ENCODE measurements at regions not wholly inside any gene's neighbourhood (a gene's known extent, or its start where the extent isn't known, plus 50 kb on each side); places are given as distances from the start of the nearest gene placed in this dataset.
A peak's percentile ranks its signal among the peaks of the same experiment; 100 is the strongest.

GRCh38 chr18:2381539-2381938 is 189.8 kb downstream of the METTL4 start:
- no peak for DNase-seq (ENCODE audit: low read depth)

GRCh38 chr18:2387588-2387987 is 183.7 kb downstream of the METTL4 start:
- DNase-seq (ENCODE audit: low read depth), result no peak

DNA sequence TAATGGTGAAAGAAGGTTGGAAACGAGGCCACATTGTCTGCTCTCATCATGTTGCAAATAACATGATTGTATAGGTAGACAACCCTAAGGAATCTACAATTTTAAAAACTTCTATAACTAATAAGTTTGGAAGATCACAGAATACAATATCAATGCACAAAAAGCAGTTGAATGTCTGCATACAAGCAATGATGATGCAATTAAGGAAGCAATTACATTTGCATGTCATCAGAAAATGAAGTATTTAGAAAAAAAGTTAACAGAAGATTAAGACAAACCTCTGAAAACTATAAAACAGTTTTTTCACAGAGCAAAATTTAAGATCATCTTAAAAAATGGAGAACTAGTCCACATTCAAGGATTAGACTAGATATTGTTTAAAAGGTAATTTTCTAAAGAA is 181.1 kb downstream of the METTL4 start:
- DNase-seq (ENCODE audit: low read depth), result no peak

- DNase-seq (ENCODE audit: low read depth), result no peak
Observed at GRCh38 chr18:2391470-2391869, 179.8 kb downstream of the METTL4 start.

DNA sequence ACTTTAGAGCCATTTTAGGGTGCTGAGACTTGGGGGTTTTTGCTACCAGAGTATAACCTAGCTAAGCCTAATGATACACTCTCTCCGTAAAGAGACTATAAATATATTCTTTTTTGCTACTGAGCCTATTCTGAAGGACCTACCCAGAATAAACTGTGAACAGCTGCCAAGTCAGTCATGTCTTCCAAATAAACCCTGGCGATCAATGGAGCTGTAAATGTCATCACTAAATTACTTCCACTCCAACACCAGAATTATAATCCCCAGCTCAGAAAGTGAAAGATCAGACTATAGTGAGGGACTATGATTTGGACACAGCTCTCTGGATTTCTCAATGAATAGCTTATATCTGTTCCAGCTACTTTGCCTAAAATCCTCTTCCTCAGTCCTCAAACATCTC is 178.9 kb downstream of the METTL4 start:
- no peak for DNase-seq (ENCODE audit: low read depth)

- no peak for DNase-seq (ENCODE audit: low read depth)
Observed at GRCh38 chr18:2394684-2395083, 176.6 kb downstream of the METTL4 start.

DNA sequence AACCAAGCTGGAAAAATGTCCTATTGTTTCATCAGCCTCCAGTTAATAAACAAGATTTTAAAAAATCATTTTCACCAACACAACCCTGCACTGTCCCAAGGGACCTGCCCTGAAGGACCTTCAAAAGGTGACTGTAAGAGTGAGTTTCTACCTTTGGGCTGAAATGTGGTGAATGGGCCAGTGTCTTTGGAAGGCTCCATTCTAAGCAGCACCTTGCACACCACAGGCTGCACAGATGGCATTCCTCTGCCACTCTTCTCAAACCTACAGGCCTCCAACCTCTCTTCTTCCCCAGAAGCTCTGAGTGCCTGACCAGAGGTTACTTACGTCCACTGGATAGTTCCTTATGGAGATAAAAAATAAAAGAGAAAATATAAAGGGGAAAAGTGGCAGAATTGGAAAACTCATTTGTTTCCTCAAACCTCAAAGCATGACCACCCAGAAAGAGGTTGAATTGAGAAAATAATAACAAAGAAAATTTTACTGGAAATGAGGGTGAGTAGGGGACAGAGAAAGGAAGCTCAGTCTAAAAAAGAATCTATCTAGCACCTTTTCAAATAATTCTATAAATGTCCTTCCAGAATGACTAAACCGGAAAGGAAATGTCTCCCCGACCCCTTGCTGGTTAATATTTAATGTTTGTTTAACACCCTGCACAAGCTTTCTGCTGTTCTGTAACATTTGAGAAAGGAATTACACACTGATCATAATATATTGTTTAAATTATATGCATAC is 175.7 kb downstream of the METTL4 start:
- no peak for DNase-seq (ENCODE audit: low read depth)

DNA sequence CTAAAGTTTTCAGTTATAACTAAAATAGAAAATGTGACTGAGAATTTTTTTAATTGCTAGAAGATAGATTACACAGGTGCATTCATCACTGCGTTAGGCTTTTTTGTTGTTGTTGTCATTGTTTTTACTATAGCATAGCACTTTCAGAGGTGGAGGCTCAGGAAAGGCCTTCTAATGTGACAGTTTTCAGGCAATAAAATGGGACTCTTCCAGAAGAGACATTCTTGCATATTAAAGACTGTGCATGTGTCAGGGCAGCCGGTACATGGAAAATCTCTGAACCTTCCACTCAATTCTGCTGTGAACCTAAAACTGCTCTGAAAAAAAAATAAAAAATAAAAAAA is 175.2 kb downstream of the METTL4 start:
- DNase-seq (ENCODE audit: low read depth), result no peak

DNA sequence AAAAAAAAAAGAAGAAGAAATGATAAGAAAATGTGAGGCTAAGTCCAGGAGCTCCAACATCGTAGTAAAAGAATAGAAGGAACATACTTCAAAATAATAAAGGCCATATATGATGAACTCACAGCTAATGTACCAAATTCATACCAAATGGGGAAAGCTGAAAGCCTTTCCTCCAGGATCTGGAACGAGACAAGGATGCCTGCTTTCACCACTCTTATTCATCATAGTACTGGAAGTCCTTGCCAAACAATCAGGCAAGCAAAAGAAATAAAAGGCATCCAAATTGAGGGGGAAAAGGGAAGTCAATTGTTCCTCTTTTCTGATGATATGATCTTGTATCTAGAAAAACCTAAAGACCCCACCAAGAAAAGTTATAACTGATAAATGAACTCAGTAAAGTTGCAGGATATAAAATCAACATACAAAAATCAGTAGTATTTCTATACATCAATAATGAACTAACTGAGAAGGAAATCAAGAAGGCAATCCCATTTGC is 170.6 kb downstream of the METTL4 start:
- no peak for DNase-seq (ENCODE audit: low read depth)

GRCh38 chr18:2402084-2402483 is 169.2 kb downstream of the METTL4 start:
- no peak for DNase-seq (ENCODE audit: low read depth)

- no peak for DNase-seq (ENCODE audit: low read depth)
Observed at GRCh38 chr18:2406544-2406943, 164.8 kb downstream of the METTL4 start.

- DNase-seq (ENCODE audit: low read depth), result no peak
Observed at GRCh38 chr18:2407961-2408360, 163.3 kb downstream of the METTL4 start.

GRCh38 chr18:2409906-2410305 is 161.4 kb downstream of the METTL4 start:
- DNase-seq (ENCODE audit: low read depth), result no peak

- DNase-seq (ENCODE audit: low read depth), result no peak
Observed at GRCh38 chr18:2410688-2411087, 160.6 kb downstream of the METTL4 start.

- peak; percentile 17 for DNase-seq (ENCODE audit: low read depth)
Observed at GRCh38 chr18:2411381-2411960, 159.8 kb downstream of the METTL4 start.

DNA sequence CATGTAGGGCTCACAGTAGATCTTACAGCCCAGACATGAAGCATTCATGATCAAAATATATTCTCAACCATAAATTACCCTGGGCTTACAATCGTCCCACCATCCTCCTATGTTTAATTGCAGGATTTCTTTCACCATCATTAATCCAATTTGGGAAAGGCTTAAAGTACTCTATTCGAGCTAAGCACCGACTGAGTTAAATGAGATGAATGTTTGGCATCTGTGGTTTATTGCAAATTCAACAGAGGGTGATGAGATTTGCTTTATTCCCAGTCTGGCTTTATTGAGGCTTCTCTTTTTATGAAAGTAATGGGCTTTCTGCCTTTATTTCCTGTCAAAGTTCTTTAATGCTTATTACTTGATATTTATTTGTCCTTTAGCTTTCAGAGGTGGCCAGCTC is 159.0 kb downstream of the METTL4 start:
- no peak for DNase-seq (ENCODE audit: low read depth)

- DNase-seq (ENCODE audit: low read depth), result no peak
Observed at GRCh38 chr18:2412996-2413751, 158.1 kb downstream of the METTL4 start.

DNA sequence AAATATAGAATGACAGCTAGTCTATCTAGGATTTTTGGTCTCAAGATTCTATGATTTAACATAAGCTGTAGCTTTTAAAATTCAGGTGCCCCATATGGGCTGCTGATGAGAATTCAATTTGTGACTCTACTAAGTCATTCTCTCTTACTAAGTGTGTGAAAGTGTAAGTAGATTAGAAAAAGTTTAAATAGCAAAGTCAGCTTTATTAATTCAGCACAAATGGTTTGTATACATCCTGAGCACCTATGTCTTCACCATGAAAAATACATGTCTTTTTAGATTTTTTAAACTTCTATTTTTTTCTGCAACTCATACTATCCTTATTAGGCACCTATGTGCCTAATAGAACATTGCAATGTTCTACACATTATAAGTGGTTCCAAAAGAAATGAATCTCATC is 157.1 kb downstream of the METTL4 start:
- DNase-seq (ENCODE audit: low read depth), result no peak

DNA sequence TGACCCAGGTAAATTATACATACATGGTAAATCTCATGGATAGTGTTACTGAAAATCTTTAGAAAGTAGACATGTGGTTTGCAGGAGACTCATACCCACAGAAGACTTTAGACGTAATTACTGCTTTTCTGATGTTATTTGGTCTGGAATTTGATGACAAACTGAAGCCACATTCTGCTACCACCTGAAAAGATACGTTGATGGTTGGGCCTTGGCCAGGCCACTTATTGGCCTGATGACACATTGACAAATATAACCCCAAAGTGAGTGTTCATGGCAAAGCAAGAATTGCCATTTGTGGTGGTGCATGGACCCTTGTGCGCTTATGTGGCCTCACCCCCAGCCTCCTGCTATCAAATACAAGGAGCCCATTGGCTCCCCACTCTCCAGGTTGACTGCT is 155.6 kb downstream of the METTL4 start:
- no peak for DNase-seq (ENCODE audit: low read depth)

DNA sequence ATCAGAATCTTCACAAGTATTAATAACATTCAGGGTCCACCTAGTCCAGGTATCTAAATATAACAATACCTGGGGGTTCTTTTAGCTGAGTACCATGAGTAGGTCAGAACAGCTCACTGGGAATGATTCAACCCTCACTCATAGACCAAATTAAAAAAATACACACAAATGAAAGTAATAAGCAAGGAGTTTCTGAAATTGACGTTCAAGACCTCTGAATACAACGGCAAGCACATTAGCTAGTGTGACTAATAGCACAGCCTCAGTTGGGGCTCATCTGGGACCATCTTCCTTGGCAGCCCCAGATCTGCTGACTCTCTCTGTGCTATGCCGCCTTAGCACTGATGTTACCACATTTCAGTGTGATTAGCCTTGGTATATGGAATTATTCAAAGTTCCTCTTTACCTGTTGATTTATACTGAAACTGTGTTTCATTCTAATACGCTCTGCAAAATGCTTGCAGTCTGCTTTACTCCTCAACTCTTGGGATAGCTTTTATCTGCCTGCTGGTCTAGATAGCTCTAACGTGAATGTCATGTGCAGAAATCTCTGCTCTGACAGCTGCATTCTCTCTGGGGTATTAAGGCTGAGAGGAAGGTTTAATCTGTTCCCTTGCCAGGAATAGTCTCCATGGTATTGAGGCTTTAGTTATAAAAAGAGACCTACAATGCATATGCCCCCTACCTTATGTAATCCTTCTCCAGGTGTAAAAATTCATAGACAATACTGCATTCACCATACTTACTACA is 153.3 kb downstream of the METTL4 start:
- DNase-seq (ENCODE audit: low read depth), result no peak

- no peak for DNase-seq (ENCODE audit: low read depth)
Observed at GRCh38 chr18:2420367-2420766, 150.9 kb downstream of the METTL4 start.

GRCh38 chr18:2423761-2424160 is 147.5 kb downstream of the METTL4 start:
- DNase-seq (ENCODE audit: low read depth), result no peak

GRCh38 chr18:2424420-2424819 is 146.9 kb downstream of the METTL4 start:
- DNase-seq (ENCODE audit: low read depth), result no peak

Measured in HS-27A (cell line).